ENCODE measurements at regions not wholly inside any gene's neighbourhood (a gene's known extent, or its start where the extent isn't known, plus 50 kb on each side); places are given as distances from the start of the nearest gene placed in this dataset.
A peak's percentile ranks its signal among the peaks of the same experiment; 100 is the strongest.

DNA sequence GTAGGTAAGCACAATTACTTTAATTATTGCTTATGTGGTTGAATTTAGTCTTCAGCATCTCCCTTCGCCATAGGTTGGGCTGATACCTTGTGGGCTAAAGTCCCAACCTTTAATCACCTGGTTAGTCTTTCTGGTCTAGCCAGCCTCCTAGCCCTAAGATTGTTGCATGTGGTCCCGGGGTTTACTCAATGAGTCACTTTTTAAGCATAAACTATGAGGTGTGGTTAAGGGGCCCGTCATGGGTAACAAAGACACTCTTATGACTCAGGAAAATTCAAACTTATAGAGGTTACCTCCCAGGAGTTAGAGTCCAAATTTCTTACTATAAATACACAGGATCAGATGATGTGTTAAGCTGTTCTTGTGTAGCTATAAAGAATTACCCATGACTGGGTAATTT lies 841.6 kb downstream of the TRIB2 start:
- DNase-seq (ENCODE audit: low read depth): peak; percentile 67
- no peaks in the 10 kb centered on the region for H3K36me3 ChIP-seq (ENCODE audit: control insufficient read depth, insufficient read depth, low read length)
- H3K27me3 ChIP-seq (ENCODE audit: control insufficient read depth, insufficient read depth, low read length): no peaks in the 10 kb centered on the region
- TF ChIP-seq, protein P1, sequence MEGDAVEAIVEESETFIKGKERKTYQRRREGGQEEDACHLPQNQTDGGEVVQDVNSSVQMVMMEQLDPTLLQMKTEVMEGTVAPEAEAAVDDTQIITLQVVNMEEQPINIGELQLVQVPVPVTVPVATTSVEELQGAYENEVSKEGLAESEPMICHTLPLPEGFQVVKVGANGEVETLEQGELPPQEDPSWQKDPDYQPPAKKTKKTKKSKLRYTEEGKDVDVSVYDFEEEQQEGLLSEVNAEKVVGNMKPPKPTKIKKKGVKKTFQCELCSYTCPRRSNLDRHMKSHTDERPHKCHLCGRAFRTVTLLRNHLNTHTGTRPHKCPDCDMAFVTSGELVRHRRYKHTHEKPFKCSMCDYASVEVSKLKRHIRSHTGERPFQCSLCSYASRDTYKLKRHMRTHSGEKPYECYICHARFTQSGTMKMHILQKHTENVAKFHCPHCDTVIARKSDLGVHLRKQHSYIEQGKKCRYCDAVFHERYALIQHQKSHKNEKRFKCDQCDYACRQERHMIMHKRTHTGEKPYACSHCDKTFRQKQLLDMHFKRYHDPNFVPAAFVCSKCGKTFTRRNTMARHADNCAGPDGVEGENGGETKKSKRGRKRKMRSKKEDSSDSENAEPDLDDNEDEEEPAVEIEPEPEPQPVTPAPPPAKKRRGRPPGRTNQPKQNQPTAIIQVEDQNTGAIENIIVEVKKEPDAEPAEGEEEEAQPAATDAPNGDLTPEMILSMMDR (IDR thresholded peaks at IDR 0.05; ENCODE audit: insufficient read depth, low read length, poor library complexity, severe bottlenecking): no peak
- no peak overlapping the region for H3K4me3 ChIP-seq (ENCODE audit: low read depth, low read length)

DNA sequence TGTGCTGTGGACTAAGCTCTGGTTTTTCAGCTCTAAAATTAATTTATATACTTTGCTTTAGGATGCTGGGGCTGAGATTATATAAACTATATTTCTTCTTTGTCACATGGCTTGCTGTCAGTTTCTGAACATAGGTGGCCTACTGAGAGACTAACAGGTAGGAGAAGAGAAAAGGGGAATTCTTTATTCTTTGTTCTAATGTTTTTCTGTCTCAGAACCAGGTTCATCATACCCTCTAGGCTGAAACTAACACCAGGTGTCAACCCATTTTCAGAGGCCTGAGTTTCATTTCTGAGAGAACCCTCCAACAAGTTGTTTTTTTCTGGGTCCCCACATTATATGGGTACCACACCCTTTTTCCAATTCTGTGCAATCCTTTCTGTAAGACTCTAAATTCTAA lies 843.6 kb downstream of the TRIB2 start:
- no peak overlapping the region for H3K4me3 ChIP-seq (ENCODE audit: low read depth, low read length)
- TF ChIP-seq, protein P1 (IDR thresholded peaks at IDR 0.05; ENCODE audit: insufficient read depth, low read length, poor library complexity, severe bottlenecking): no peak
- no peak for DNase-seq (ENCODE audit: low read depth)
- H3K36me3 ChIP-seq (ENCODE audit: control insufficient read depth, insufficient read depth, low read length): no peaks in the 10 kb centered on the region
- H3K27me3 ChIP-seq (ENCODE audit: control insufficient read depth, insufficient read depth, low read length): no peaks in the 10 kb centered on the region

DNA sequence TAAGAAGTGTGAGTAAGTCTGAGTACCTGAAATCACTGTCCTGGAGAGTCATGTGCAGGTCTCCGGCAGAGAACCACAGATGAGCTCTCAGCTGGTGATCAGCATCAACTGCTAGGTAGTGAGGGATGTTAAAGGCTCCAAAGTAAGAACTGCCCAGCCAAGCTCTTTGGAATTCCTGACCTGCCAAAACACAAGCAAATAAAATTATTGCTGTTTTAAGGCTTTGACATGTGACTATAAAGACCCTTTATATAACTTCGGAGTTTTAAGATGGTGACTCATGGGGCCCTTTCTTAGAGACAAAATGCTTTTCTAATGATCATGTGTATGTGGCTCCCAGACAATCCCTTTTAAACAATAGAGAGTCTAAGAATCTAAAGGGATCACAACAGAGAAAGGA lies 855.7 kb downstream of the TRIB2 start:
- TF ChIP-seq, protein P1 (IDR thresholded peaks at IDR 0.05; ENCODE audit: insufficient read depth, low read length, poor library complexity, severe bottlenecking): no peak
- no peak overlapping the region for H3K4me3 ChIP-seq (ENCODE audit: low read depth, low read length)
- no peaks in the 10 kb centered on the region for H3K27me3 ChIP-seq (ENCODE audit: control insufficient read depth, insufficient read depth, low read length)
- no peak for DNase-seq (ENCODE audit: low read depth)
- H3K36me3 ChIP-seq (ENCODE audit: control insufficient read depth, insufficient read depth, low read length): no peaks in the 10 kb centered on the region

DNA sequence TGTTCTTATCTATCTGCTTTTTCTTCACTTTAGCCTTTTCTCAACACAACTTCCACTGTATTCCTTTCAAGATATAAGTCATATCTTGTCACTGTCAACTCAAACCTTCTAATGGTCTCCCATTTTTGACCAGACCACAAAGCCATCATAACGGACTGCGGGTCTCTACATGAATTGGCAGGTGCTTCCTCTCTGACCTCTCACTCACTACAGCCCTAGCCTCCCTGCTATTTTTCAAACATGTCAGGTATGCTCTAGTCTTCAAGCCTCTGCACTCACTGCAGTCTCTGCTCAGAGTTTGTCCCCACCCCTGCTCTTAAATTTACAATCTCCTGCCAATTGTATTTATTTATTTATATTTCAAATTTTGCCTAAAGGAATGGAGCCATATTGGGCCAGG lies 858.1 kb downstream of the TRIB2 start:
- TF ChIP-seq, protein P1 (IDR thresholded peaks at IDR 0.05; ENCODE audit: insufficient read depth, low read length, poor library complexity, severe bottlenecking): no peak
- no peak for DNase-seq (ENCODE audit: low read depth)
- no peak overlapping the region for H3K4me3 ChIP-seq (ENCODE audit: low read depth, low read length)
- H3K36me3 ChIP-seq (ENCODE audit: control insufficient read depth, insufficient read depth, low read length): no peaks in the 10 kb centered on the region
- H3K27me3 ChIP-seq (ENCODE audit: control insufficient read depth, insufficient read depth, low read length): no peaks in the 10 kb centered on the region

DNA sequence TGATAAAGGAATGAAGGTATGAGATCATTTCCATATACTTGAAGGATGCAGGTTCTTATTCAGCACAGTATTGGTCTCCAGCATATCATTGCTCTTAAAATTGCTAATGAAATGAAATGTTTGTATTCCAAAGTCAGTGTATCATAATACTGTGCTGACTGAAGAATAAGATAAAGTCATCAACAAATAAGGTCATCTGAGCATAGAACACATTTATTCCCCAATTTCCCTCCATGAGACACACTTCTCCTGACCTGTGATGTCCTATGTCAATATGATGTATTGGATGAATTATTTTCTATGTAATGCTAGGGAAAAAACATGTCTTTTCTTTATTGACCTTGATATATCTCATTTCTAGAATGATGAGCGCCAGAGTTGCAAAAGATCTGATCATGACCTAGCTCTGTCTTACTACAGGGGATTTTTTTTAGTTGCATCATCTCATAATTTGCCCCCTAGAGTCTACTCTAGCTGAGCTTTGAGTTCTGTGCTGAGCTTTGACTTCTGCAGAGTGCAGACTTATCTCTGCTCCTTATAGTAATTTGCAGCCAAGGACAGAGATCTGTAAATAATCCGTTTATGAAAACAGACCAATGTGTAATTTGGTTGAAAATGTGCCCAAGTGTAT lies 859.8 kb downstream of the TRIB2 start:
- Histone ChIP-seq H3K27me3 (ENCODE audit: control insufficient read depth, insufficient read depth, low read length) (no peaks in the 10 kb centered on the region), H3K4me3 (ENCODE audit: low read depth, low read length) (no peak overlapping the region), H3K36me3 (ENCODE audit: control insufficient read depth, insufficient read depth, low read length) (no peaks in the 10 kb centered on the region)
- TF ChIP-seq, protein P1 (IDR thresholded peaks at IDR 0.05; ENCODE audit: insufficient read depth, low read length, poor library complexity, severe bottlenecking): no peak
- DNase-seq (ENCODE audit: low read depth): no peak

DNA sequence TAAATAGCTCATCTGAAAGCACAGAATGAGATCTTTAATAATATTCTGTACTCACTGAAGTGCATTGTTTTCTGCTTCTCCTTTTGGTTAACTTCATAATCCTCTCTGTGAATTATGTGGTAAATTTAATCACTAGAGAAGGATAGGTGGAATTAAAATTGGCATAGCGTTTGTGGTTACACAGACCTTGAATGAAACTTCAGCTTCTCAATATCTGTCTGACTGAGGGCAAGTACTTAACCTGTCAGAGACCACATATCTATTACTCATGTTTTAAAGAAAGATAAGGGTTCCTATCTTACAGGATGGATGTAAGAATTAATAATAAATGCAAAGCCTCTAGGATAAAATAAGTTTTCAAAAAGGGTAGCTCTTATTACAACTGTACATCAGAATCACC lies 861.8 kb downstream of the TRIB2 start:
- no peaks in the 10 kb centered on the region for H3K36me3 ChIP-seq (ENCODE audit: control insufficient read depth, insufficient read depth, low read length)
- no peak overlapping the region for H3K4me3 ChIP-seq (ENCODE audit: low read depth, low read length)
- no peak for DNase-seq (ENCODE audit: low read depth)
- TF ChIP-seq, protein P1 (IDR thresholded peaks at IDR 0.05; ENCODE audit: insufficient read depth, low read length, poor library complexity, severe bottlenecking): no peak
- no peaks in the 10 kb centered on the region for H3K27me3 ChIP-seq (ENCODE audit: control insufficient read depth, insufficient read depth, low read length)

Measured in kidney epithelial cell (primary cell).